Colon (tissue), 2 donors: ENCODE measurements at regions not wholly inside any gene's neighbourhood (a gene's known extent, or its start where the extent isn't known, plus 50 kb on each side); places are given as distances from the start of the nearest gene placed in this dataset.

Experiments
- FAIRE-seq: peaks from 2 replicates; lab custom pipeline; 2012; peaks lifted over from hg19 to GRCh38; lab: Jason Lieb, UNC
- donor health status: control.
- donor health status: control.

DNA sequence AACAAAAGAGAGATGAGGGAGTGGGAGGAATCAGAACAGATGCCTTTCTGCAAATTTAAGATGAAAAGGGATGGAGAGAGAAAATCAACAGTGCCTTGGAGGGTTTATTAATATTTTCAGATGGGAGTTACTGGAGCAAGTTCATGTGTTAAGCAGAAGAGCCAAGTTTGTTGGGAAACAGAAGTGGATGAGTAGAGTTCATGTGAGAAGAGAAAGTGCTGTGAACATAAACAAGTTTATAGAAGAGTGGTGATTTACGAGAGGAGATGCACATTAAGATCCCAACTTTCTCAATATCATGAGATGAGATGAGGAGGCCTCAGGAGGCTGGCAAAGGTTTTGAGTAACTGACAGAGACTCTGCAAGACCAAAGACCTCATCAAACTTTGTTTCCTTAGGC is 274.1 kb upstream of the HTR2A start:
- no peak for FAIRE-seq

DNA sequence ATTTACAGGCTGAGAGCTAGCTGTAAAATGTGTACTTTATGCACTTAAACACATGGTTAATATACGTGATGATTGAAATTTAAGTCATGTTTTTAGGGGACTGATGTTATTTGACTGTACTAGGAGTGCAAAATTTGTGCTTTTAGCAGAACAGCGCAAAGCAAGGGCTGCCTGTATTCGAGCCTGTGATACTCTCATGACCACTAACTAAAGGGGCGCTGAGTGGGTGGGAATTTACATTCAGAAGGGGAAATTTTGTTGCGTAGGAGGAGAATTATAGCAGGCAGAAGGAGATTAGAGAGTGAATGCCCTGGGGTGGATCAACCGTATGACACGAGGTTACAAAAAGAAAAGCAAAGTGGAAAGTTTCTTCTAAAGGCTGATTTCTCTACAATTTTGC is 271.8 kb upstream of the HTR2A start:
- FAIRE-seq: no peak

DNA sequence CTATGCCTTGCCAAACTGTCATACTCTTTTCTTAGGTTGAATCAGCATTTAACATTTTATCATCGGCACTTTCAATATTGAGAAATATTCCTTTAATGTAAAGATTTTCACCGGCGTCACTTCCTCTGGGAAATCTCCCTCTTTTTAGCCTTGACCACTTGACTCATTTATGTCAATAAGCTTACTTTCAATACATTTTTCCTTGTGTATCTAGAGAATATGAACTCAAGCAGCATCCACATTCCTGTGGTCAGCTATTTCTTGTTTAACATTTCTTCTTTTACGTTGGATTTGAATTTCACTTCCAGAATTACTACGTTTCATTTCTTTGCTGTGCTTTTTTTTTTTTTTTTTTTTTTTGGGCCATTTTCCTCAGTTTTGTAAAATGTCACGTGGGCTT is 271.2 kb upstream of the HTR2A start:
- no peak for FAIRE-seq

DNA sequence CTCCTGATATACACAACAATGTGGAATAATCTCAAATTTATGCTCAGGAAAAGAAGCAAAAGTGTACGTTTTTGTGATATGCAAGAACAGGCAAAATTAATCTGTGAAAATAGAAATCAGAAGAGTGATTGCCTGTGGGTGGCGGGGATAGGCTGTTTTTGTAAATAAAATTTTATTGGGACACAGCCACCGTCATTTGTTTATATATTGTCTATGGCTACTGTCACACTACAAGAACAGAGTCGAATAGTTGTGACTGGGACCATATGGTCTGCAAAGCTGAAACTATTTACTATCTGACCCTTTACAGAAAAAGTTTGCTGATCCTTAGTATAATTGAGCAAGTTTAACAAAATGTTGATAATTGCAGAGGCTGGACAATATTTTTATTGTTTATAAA is 269.5 kb upstream of the HTR2A start:
- no peak for FAIRE-seq

DNA sequence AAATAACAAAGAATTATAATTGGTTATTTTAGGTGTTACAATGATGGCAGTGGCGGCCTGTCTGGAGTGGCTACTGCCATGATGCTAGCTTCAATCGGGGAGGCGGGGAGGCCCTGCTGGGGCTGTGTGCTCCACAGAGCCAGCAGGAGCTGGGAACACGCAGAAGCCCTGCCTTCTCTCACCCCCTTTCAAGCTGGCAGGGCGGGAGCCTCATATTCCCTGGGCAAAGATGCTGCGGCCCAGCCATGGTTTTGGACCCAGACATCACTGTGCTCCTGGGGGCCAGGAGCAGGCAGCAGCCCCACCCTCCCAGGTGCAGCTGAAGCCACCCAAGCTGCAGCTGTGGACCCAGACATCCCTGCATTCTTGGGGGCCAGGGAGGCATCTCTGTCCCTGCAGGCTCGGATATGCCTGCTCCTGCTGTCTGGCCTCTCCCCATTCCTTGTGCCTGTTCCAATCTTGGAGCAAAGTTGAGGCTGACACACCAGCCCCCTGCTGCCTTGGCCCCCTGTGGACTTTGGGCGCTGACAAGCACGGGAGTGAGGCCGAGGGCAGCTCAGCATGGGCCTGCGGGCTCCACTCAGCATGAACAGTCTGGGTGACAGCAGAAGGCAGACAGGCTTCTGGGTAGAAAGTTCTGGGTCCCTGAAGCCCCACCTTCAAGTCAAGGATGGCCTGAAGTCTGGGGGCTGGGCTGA is 263.1 kb upstream of the HTR2A start:
- FAIRE-seq: no peak

DNA sequence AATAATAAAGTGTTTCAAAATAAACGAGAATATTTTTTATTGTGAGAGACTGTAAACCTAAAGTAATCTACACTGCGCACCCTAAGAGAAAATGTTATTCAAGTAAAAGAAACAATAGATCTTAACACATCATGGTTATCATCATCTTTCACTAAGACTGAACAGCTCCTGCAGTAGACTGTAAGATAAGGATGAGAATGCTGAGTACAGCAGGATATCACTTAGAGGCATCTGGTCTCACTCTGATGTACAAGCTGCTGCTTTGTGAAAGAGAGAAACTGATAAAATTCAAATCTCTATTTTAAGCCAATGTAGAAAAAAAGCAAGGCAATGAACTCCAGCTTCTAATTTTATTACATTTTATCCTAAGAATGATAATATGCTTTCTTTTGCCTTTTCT is 261.7 kb upstream of the HTR2A start:
- FAIRE-seq: no peak

DNA sequence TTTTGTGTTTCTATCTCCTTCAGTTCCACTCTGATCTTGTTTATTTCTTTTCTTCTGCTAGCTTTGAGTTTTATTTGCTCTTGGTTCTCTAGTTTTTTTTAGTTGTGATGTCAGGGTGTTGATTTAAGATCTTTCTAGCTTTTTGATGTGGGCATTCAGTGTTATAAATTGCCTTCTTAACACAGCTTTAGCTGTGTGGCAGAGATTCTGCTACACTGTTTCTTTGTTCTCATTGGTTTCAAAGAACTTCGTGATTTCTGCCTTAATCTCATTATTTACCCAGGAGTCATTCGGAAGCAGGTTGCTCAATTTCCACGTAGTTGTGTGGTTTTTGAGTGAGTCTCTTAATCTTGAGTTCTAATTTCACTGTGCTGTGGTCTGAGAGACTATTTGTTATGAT is 251.7 kb upstream of the HTR2A start:
- no peak for FAIRE-seq

DNA sequence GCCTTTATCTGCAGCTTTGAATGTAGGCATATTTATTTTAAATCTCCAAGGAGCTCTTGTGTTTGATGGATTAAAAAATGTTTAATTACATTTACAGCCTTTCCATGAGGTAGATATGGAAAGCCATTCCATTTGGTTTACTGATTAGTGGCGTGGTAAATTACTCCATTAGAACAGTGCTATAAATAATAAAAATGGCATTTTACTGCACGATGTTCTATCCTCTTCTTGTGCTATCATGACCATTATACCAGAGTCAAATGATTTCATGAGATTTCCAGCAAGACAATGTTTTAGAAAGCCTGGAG is 250.9 kb upstream of the HTR2A start:
- no peak for FAIRE-seq

DNA sequence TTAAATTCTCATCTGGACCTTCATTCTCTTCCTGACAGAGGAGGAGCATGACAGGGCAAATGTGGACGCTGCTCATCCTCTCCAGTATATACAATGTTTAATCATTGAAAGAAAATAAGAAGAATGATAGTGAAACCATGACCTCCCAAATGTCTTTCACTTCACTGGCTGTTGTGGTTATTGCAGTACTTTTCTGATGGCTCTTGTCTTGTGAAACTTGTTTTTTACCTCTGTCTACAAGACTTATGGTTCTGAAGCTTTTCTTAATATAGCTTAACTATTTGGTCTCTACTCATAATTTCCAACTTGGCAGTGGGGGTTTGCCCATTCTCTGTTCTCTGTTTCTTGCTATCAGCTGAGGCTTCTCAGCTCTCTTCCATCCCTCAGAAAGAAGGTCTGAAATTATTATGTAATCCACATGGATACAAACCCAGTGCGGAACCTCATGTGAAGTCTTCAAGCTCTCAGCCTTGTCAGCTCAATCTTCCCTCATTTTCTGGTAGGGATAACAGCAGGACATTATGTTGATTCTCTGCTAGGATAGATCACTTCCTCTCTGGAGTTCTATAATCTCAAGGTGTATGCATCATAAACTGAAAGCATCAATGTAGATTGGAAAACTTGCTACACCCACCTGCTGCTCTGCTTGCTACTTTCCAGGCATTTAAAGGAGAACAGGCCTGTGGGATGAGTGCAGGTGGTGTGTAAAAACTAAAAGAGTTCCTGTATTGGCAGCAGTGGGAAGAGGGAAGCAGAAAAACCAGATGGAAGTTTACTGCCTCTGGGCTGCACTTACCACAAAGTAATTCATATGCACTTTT is 250.3 kb upstream of the HTR2A start:
- FAIRE-seq: no peak

DNA sequence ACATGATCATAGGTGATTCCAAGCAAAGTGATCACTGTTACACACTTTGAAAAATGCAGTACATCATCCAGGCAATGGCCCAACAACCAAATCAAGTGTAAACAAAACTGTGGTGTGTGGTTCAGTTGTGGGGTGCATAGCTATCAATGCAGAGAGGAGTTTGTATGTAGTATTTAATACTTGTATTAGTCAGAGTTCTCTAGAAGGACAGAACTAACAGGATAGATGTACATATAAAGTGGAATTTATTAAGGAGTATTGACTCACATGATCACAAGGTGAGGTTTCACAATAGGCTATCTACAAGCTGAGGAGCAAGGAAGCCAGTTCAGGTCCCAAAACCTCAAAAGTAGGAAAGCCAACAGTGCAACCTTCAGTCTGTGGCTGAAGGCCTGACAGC is 249.3 kb upstream of the HTR2A start:
- no peak for FAIRE-seq

DNA sequence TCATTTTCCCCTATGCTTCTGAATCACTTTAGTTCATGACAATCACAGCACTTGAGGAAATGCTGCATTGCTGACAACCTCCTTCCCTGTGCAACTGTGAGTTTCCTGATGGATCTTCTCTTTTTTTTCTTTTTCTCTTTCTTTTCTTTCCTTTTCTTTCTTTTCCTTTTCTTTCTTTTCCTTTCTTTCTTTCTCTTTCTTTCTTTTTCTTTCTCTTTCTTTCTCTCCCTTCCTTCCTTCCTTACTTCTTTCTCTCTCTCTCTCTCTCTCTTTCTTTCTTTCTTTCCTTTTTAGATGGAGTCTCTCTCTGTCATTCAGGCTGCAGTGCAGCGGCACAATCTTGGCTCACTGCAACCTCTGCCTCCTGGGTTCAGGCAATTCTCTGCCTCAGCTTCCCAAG is 247.9 kb upstream of the HTR2A start:
- FAIRE-seq: no peak

DNA sequence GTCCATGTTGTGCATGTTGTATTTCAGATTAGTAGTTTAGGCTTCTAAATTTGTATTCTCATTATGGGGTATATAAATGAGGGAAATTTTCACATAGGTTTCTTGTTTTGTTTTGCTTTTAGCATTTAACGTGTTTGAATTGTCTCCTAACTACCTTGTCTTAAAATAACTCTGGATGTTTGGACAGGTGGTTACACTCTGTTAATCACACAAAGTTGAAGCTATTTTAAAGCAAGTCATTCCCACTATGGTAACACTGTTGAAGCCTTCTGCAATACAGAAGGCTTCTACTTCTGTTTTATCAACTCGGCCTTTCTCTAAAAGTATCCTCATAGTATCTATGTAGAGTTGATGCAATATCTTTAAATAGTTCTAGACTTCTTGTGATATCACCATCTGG is 245.3 kb upstream of the HTR2A start:
- no peak for FAIRE-seq

DNA sequence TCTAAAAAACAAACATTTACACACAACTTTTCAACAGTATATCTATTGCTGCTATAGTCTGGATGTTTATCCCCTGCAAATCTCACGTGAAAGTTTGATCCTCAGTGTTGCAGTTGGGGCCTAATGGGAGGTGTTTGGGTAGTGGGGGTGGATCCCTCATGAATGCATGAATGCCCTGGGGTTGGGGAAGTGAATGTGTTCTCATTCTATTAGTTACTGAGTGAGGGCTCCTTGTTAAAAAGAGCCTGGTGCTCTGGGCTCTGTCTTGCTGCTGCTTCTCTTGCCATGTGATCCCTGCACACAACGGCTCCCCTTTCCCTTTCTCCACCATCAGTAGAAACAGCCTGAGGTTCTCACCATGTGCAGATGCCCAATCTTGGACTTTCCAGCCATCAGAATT is 242.7 kb upstream of the HTR2A start:
- no peak for FAIRE-seq

DNA sequence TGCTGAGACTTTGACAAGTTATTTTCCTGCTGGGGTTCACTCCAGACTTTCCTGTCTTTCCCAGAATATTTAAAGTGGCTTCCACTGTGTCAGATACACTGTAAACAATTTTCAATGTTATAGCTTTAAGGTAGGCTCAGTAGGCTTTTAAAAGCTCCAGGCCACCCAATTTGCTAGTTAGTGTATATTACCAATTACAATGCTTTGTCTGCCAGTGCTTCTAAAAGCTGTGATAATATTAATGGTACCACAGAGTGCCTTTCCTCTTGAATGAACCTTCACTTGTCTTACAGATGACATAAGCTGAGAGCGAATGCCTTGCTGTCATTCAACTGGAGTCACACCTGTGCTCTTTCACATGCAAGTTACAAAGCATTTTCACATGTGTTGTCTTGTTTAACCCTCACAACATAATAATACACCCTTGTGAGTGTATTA is 239.7 kb upstream of the HTR2A start:
- FAIRE-seq: no peak

DNA sequence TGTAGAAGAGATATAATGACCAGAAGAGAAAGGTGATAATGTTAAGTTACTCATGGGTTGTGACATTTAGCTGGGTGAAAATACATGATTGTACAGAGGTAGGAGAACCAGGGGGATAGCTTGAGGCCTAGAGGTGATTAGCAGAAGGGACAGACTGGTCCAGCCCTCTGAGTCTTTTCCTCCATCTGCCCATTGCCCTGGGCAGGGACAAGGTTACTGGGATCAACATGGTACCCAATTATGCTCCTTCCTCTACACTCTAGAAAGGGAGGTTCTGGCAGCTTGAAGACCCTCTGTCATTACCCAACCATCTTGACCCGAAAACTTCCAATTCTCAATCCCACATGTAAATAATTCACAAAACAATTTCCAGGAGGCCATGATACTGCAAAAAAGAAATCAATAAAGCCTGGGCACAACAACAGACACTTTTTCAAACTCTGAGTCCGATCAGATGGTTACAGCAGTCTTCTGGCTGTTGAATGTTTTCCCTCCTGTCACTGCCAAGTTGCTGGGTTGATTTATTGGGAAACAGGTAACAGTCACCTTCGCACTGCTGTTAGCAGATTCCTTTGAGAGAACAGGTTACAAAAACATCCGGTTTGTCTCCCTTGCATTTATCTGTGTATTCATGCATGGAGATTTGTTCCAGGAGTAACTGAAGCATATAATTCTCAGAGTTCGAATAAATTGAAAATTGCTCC is 239.1 kb upstream of the HTR2A start:
- no peak for FAIRE-seq

DNA sequence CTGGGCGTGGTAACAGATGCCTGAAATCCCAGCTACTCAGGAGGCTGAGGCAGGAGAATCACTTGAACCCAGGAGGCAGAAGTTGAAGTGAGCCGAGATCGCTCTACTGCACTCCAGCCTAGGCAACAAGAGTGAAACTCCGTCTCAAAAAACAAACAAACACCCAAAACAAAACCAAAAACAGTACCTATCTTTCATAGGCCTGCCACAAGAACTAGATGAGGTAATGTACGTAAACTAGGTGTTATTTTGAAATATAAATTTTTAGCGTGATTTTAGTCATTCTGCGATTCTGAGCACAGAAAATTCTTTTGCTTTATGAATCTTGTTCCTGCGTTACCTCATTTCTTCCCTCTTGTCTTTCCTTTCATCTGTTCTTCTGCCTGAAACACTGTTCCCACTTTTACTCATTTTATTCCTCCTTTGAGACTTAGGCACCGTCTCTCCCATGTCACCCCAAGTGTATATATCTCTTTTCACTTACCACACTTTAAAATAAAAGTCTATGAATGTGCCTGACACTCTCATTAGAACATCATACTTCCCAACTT is 238.2 kb upstream of the HTR2A start:
- FAIRE-seq: no peak

DNA sequence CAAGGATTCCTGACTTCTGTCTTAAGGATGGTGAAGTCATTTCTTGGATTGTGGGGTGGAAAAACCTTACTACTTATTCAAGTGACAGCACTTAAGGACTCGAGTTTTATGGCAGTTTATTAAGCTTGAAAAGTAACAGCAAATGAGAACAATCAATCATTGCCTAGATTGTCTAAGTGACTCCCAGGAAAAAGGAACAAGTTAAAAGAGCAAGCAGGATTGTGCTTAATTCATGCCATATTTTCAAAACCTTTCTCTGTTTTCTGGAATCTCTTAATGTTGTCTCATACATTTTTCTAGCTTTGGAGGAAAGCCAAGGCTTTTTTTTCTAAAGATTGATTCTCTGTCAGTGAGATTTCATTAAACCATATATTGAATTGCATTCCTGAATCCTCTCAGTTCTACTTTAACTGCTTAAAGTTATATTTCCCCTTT is 236.2 kb upstream of the HTR2A start:
- no peak for FAIRE-seq

DNA sequence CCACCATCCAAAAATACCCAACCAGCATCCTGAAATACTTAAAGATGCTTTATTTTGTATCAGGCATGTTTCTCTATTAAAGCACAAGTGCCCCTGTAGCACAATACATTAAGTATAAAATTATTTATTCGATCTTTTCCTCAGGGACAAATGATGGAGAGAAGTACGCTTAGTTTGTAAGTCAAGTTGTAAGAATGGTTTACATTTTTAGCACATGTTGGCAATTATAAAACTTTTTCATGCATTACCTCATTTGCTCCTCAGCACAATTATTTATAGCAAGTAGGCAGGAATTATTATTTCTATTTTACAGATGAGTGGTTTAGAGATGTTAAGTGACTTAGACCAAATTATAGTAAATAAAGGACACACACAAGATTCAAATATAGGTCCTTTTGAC is 232.6 kb upstream of the HTR2A start:
- FAIRE-seq: no peak

DNA sequence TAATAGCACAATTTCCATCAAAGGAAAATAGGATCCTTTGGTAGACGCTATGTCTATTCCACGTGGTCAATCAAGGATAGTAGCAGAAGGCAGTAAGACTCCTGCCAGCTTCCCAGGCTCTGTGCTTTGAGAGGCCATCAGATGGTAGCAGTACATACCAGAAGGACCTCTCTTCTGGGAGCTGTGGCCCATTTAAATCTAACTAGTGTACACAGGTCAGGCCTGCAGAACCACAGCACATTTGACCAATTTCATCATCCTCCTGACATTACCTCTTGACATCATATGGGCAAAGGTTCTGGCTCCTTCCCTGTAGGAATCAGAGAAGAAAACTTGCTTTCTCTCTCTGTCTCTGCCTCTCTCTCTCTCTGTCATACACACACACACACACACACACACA is 229.6 kb upstream of the HTR2A start:
- no peak for FAIRE-seq

DNA sequence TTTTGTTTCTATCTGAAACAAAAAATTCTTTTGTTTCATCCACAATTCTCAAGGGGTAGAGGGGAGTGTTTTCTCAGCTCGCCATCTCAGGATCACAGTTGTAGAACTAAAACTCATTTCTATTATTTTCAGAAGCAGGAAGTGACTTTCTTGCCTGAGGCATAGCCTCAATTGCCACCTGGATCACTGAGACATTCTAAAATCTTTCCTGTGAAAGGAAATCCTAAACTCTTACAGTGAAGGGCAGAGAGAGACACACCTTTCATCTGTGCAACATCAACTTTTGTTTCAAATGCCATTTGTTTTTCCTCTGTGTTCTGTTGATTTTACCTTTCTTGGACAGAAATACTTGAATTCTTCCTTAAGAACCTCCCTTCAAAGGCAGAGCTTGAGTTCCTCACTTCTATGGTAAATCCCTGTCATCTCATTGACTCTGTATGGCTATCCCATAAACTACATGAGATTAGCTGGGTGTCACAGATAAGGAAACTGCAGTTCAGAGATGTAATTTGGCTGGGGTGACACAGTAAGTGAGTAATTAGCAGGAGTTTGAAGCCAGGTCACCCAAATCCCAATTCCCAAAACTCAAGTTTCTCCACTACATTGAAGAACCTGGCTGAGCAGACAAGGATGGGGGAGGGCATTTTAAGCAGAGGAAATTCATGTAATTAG is 224.4 kb upstream of the HTR2A start:
- no peak for FAIRE-seq

DNA sequence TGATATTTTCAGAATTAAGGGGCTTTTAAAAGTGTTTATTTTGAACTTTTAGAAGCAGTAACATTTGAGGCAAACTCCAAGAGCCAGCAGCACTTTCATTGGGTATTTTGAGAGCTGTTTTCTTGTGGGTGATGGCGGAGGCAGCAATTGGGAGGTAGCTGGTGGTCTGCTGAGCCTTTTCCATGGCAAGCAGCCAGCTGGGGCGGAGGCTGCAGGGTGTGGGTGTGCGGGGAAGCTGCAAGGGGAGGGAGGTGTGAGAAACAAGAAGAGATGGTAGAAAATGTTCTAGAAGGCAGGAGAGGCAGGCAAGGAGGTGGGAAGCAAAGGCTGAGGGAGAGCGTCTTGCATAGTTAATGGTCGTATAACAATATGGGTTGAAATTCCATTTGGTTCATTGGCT is 223.4 kb upstream of the HTR2A start:
- FAIRE-seq: no peak

DNA sequence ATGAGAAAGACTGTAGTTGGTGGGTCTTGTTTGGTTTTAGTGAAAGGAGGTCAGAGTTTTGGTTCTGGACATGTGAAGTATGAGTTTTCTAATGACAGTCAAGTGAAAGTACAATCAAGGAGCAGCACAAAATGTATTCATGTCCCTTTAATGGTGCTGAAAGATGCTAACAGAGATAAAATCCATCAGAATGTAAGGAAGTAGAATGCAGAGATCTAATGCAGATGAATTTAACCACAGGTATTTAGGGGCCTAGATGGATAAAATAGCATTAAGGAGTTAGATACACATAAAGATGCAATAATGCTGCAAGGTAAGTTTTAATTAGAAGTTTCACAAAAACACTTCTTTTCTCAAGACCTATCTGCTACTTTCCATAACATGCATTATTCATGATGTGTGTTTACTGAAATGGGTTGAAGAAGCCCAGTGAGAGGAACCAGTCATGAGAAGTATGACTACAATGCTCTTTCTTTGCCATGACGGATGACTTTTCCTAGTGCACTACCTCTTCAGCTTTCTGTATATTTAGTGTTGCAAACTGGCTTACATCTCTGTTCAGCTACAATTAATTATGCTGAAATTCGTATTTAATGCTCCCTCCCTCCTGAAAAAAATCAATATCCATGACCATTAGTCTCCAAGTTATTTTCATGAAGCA is 222.9 kb upstream of the HTR2A start:
- no peak for FAIRE-seq
